Adipose tissue (tissue), 3 donors: ENCODE measurements at regions not wholly inside any gene's neighbourhood (a gene's known extent, or its start where the extent isn't known, plus 50 kb on each side); places are given as distances from the start of the nearest gene placed in this dataset.
"Not testable (repeated sequence)": the region's sequence is repeated elsewhere in the genome, so short reads cannot be mapped to it uniquely, and the experiment has no call there.

Experiments used
- H3K27ac ChIP-seq: one replicate; pipeline ENCODE4 v1.5.1; 2013; ENCODE audit warnings: low read depth, low read length
- WGBS, 3 donors: extraction: QIAGEN DNeasy Blood & Tissue Kit; methylation state at CpG; one replicate each; pipeline ENCODE4 v1.1.7; 2013; 5-methylcytosine and 5-hydroxymethylcytosine counted together
- donor health status: healthy with polysubstance abuse.
- donor health status: Bipolar disorder and iron deficiency.
- donor health status: healthy.

GRCh38 chr20:25953876-25954275 is 257.2 kb upstream of the ZNF337 start:
- WGBS, 3 donors = 41 to 78% (median 68%) methylated on average over 3 of the region's 3 CpGs
- H3K27ac ChIP-seq = not testable (repeated sequence)

GRCh38 chr20:25935230-25935629 is 238.6 kb upstream of the ZNF337 start:
- 88 to 93% (median 91%) methylated on average over 1 of the region's 2 CpGs for WGBS, 3 donors
- H3K27ac ChIP-seq = not testable (repeated sequence)

DNA sequence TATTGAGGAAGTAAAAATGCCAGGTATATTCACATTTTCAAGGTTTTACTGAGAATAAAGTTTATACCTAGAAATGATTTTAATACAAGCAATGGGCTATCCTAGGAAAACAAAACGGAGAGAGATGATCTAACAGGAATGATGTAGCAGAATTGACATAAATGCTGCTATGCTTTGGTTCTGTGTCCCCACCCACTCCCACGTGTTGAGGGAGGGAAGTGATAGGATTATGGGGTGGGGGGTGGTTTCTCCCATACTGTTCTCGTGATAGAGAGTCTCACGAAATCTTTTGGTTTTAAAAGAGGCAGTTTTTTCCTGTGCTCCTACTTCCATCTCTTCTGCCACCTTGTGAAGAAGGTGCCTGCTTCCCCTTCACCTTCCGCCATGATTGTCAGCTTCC is 236.2 kb upstream of the ZNF337 start:
- 43 to 62% (median 50%) methylated on average over 5 of the region's 5 CpGs for WGBS, 3 donors
- H3K27ac ChIP-seq = not testable (repeated sequence)

GRCh38 chr20:25932170-25932569 is 235.5 kb upstream of the ZNF337 start:
- not testable (repeated sequence) for H3K27ac ChIP-seq
- WGBS, 3 donors = 23 to 56% (median 47%) methylated on average over 2 of the region's 2 CpGs

GRCh38 chr20:25902321-25902720 is 205.7 kb upstream of the ZNF337 start:
- not testable (repeated sequence) for H3K27ac ChIP-seq

GRCh38 chr20:25898663-25899062 is 202.0 kb upstream of the ZNF337 start:
- 51 to 76% (median 74%) methylated on average over 5 of the region's 5 CpGs for WGBS, 3 donors
- H3K27ac ChIP-seq = not testable (repeated sequence)

DNA sequence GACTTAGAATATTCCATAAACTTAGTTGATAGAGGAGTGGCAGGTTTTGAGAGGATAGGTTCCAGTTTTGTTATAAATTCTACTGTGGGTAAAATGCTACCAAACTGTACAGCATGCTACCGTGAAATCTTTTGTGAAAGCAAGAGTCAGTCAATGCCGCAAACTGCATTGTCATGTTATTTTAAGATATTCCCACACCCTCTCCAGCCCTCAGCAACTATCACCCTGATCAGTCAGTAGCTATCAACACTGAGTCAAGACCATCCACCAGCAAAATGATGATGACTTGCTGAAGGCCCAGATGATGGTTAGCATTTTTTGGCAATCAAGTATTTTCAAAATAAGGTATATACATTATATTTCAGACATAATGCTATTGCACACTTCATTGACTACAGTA is 182.4 kb upstream of the ZNF337 start:
- WGBS, 3 donors = 94 to 98% (median 98%) methylated on average over 2 of the region's 2 CpGs
- H3K27ac ChIP-seq = not testable (repeated sequence)

GRCh38 chr20:25868650-25868979 is 172.0 kb upstream of the ZNF337 start:
- 23 to 28% (median 25%) methylated on average over 17 of the region's 17 CpGs for WGBS, 3 donors
- H3K27ac ChIP-seq = not testable (repeated sequence)

DNA sequence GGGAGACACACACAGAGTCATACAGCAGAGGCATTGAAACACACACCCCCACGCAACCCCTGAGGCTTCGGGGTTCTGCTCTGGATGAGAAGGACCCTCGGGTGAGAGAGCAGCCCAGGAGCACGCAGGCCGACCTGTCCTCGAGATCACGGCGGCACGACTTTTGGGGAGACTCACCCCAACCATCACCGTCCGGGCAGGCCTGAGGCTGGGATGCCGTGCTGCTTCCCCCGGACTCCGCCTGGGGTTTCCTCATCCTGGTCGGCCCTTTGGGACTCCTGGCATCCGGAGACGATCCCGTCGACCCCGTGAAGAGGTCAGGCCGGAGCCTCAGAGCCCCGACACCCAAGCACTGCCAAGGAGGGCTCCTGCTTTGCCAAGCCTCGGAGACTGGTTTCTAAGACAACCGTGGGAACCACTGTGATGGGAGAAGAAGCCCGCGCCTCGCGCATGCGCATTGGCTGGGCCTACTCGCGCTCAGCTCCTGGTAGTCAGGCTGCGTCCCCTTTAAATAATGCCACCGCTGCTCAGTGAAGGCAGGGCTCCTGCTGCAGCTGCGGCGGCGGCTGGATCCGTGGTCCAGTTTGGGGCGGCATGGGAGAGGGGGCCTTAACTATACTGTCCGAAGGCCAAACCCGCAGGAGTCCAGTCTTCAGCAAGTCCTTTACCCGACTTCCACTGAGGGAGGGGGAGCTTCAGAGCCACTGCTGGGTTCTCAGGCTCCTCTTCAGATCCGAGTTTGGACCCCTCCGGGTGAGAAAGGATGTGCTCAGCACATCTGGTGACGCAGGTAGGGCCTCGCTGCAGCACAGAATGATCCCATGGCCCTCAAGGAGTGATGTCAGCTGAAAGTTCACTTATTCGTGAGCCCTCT is 171.4 kb upstream of the ZNF337 start:
- H3K27ac ChIP-seq = no peak overlapping the region
- 14 to 19% (median 17%) methylated on average over 43 to 46 of the region's 46 CpGs for WGBS, 3 donors

DNA sequence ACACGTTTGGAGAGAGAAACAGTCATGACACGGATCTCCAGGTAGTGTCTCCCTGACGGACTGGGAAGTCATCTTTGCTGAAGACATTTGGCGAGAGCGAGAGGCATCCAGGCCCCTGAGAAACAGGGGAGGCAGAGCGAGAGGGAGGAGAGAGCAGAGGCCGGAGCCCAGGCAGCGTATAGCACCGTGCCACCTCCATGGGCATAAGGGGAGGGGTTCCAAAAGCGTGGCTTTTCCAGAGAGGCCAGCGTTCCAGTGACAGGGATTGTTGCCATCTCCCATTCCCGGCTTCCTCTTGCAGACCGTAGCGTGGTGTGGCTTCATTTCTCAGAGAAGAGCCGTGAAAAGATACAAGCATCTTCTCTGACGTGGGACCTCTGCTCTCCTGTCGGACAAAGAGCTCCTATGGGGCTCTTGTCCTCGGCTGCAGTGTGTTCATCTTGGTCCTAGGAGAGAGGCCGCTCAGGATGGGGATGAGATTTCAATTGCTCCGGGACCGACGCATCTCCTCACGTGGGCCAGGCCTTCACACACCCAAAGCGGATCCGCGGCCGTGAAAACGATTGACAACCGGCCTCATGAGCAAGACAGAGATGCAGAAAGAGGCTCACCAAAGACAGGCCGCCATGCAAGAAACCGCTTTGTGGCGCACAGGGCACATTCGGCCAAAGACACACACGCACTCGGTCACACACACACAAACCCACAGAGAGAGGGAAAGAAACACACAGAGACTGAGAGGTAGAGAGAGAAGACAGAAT is 170.5 kb upstream of the ZNF337 start:
- WGBS, 3 donors = 83 to 86% (median 84%) methylated on average over 35 of the region's 35 CpGs
- H3K27ac ChIP-seq = not testable (repeated sequence)

GRCh38 chr20:25865715-25866656 is 169.3 kb upstream of the ZNF337 start:
- no peak overlapping the region for H3K27ac ChIP-seq
- 22 to 29% (median 23%) methylated on average over 43 of the region's 43 CpGs for WGBS, 3 donors

DNA sequence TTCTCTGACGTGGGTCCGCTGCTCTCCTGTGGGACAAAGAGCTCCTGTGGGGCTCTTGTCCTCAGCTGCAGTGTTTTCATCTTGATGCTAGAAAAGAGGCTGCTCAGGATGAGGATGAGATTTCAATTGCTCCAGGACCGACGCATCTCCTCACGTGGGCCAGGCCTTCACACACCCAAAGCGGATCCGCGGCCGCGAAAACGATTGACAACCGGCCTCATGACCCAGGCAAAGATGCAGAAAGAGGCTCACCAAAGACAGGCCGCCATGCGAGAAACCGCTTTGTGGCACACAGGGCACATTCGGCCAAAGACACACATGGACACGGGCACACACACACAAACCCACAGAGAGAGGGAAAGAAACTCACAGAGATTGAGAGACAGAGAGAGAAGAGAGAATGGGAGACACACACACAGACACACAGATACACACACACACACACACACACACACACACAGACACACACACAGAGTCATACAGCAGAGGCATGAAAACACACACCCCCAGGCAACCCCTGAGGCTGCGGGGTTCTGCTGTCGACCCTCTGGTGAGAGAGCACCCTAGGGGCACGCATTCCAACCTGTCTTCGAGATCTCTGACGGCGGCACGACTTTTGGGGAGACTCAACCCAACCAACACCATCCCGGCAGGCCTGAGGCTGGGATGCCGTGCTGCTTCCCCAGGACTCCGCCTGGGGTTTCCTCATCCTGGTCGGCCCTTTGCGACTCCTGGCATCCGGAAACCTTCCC is 168.5 kb upstream of the ZNF337 start:
- WGBS, 3 donors = 54 to 59% (median 59%) methylated on average over 30 of the region's 30 CpGs
- not testable (repeated sequence) for H3K27ac ChIP-seq

GRCh38 chr20:25864326-25864962 is 167.8 kb upstream of the ZNF337 start:
- 68 to 74% (median 69%) methylated on average over 15 of the region's 15 CpGs for WGBS, 3 donors
- H3K27ac ChIP-seq = no peak overlapping the region

- WGBS, 3 donors = 26 to 31% (median 31%) methylated on average over 21 of the region's 21 CpGs
- no peak overlapping the region for H3K27ac ChIP-seq
These were observed 167.1 kb upstream of the ZNF337 start for GRCh38 chr20:25863536-25864325.

GRCh38 chr20:25862967-25863530 is 166.4 kb upstream of the ZNF337 start:
- H3K27ac ChIP-seq = not testable (repeated sequence)
- 0 to 1% (median 1%) methylated on average over 52 to 53 of the region's 53 CpGs for WGBS, 3 donors

DNA sequence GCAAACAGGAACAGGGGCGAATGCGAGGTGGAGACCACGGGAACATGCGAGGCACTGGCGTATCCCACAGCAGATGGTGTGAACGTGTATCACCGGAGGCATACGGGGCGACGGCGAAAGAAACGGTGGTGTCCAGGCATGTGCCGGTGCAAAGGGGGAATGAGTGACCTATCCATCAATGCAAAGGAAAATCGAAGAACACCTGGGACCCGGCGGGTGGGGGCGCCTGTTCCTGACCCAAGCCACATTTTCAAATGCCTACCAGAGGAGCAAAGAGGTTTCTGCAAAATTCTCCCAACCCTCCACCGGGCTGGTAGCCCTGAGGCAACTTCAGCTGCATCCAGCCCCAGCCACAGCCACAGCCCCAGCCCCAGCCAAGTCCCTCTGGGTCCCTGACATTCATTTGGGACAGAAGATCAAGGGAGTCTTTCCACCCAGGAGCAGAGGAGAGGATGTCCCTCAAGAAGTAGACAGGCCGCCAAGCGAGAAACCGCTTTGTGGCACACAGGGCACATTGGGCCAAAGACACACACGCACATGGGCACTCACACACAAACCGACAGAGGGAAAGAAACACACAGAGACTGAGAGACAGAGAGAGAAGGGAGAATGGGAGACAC is 164.0 kb upstream of the ZNF337 start:
- H3K27ac ChIP-seq = no peak overlapping the region
- WGBS, 3 donors = 43 to 51% (median 43%) methylated on average over 23 of the region's 23 CpGs
